SU-DHL-6 (cell line): ENCODE measurements at regions not wholly inside any gene's neighbourhood (a gene's known extent, or its start where the extent isn't known, plus 50 kb on each side); places are given as distances from the start of the nearest gene placed in this dataset.

Experiments used
- H2AFZ ChIP-seq: fragments of 200-600 bp; sonication (generic); 2 replicates; pipeline ENCODE4 v1.6.1; 2014; ENCODE audit warnings: low read depth, mild to moderate bottlenecking, moderate library complexity, mixed read lengths, antibody characterized with exemption, low read length; ENCODE audit not compliant: severe bottlenecking
- H3F3A ChIP-seq: fragments of 200-600 bp; shearing (Covaris generic); 2 replicates; pipeline ENCODE4 v1.6.0; 2016; ENCODE audit warnings: antibody characterized with exemption, mild to moderate bottlenecking; ENCODE audit not compliant: insufficient read depth
- H3K27ac ChIP-seq: fragments of 200-600 bp; sonication (generic); 2 replicates; pipeline ENCODE4 v1.5.1; 2016; ENCODE audit warnings: low read depth, mild to moderate bottlenecking, low read length, moderate library complexity, mixed read lengths
- H3K27me3 ChIP-seq: fragments of 200-600 bp; sonication (generic), shearing (Covaris generic); 2 replicates; pipeline ENCODE4 v1.6.0; 2014; ENCODE audit warnings: mild to moderate bottlenecking, low read length
- H3K36me3 ChIP-seq: fragments of 200-600 bp; sonication (generic); 2 replicates; pipeline ENCODE4 v1.6.1; 2014; ENCODE audit warnings: mild to moderate bottlenecking, low read length, mixed read lengths
- H3K4me2 ChIP-seq: fragments of 300-600, 200-600 bp; shearing (Covaris generic), sonication (generic); 2 replicates; pipeline ENCODE4 v1.6.0; 2014; ENCODE audit warnings: low read length, low read depth, mild to moderate bottlenecking; ENCODE audit not compliant: poor library complexity, severe bottlenecking
- H3K4me3 ChIP-seq: fragments of 200-600 bp; sonication (generic); 2 replicates; pipeline ENCODE4 v1.5.1; 2014; ENCODE audit warnings: antibody characterized with exemption, low read length, mild to moderate bottlenecking, mixed read lengths; ENCODE audit not compliant: insufficient read depth, poor library complexity, severe bottlenecking
- H3K79me2 ChIP-seq: fragments of 200-600 bp; sonication (generic); 2 replicates; pipeline ENCODE4 v1.6.1; 2014; ENCODE audit warnings: mild to moderate bottlenecking, low read length, moderate library complexity; ENCODE audit not compliant: insufficient read depth
- H3K9ac ChIP-seq: fragments of 200-600 bp; sonication (generic); 2 replicates; pipeline ENCODE4 v1.7.0; 2014; ENCODE audit warnings: mild to moderate bottlenecking, low read length
- H3K9me2 ChIP-seq: fragments of 200-600 bp; sonication (generic); replicated peaks from 2 replicates; pipeline ENCODE4 v1.6.1; 2014; ENCODE audit warnings: low read length; ENCODE audit not compliant: insufficient read depth
- H3K9me3 ChIP-seq: fragments of 200-600 bp; sonication (generic); 2 replicates; pipeline ENCODE4 v1.6.1; 2014; ENCODE audit warnings: low read length, mixed read lengths; ENCODE audit not compliant: insufficient read depth
- H4K20me1 ChIP-seq: fragments of 200-600 bp; sonication (generic); 2 replicates; pipeline ENCODE4 v1.6.1; 2014; ENCODE audit warnings: low read depth, mild to moderate bottlenecking, antibody characterized with exemption, low read length, moderate library complexity, mixed read lengths
- EZH2phosphoT487 ChIP-seq: fragments of 200-600 bp; sonication (generic), shearing (Covaris generic); conservative IDR thresholded peaks from 2 replicates; pipeline ENCODE4 v1.6.1; 2018; ENCODE audit warnings: mild to moderate bottlenecking, antibody characterized with exemption, low read length, moderate library complexity, mixed read lengths
- TF ChIP-seq, protein P1 (sequence below): fragments of 200-600 bp; sonication (generic); IDR thresholded peaks from one replicate; pipeline ENCODE4 v1.5.1; 2017; ENCODE audit warnings: antibody characterized with exemption, mild to moderate bottlenecking, low read length, moderate library complexity; ENCODE audit not compliant: insufficient read depth, poor library complexity, severe bottlenecking

DNA sequence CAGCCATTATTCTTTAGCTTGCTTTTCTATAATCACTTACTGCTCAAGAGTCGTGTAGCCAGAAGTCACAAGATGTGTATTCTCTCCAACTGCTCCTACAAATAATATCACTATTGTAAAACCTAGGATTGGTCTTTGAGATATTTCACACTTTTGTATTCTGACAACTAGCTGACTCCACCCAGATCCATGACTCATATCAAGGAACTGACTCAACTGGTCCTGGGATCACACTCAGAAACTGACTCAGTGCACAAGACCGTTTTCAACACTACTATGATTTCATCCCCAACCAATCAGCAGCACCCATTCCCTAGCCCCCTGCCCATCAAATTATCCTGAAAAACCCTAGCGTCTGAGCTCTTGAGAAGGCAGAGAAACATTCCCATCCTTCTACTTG is 56.5 kb upstream of the ORC5 start:
- TF ChIP-seq, protein P1, sequence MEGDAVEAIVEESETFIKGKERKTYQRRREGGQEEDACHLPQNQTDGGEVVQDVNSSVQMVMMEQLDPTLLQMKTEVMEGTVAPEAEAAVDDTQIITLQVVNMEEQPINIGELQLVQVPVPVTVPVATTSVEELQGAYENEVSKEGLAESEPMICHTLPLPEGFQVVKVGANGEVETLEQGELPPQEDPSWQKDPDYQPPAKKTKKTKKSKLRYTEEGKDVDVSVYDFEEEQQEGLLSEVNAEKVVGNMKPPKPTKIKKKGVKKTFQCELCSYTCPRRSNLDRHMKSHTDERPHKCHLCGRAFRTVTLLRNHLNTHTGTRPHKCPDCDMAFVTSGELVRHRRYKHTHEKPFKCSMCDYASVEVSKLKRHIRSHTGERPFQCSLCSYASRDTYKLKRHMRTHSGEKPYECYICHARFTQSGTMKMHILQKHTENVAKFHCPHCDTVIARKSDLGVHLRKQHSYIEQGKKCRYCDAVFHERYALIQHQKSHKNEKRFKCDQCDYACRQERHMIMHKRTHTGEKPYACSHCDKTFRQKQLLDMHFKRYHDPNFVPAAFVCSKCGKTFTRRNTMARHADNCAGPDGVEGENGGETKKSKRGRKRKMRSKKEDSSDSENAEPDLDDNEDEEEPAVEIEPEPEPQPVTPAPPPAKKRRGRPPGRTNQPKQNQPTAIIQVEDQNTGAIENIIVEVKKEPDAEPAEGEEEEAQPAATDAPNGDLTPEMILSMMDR = no peak
- TF ChIP-seq EZH2phosphoT487 = no peak
- H3K27ac ChIP-seq = no peak overlapping the region

DNA sequence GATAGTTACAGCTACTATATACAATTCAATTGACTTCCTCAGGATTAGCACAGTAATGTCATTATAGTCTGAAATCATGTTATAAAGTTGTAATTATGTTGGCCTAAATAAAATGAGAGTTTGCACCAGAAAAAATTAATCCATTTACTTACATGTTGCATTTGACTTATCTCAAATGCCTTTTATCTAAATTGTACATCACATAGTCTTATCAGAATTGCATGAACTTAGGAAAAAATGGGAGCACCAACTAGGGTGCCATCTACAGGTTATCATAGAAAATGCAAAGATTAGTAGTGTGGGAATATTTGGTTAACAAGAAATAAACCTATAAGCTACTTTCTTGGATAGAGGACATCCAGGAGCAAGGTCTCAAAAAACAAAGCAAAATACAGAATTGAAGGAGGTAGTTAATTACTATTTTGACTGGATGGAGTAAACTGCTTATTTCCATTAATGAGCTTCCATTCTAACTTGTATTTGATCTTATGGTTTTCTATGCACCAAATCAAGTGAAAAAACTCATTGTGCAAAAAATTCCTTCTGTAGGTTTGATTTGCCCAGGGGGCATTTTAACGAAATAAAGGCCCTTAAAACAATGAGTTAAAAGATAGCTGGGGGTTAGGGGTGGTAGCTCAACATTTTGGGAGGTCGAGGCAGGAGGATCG is 60.0 kb upstream of the ORC5 start:
- Histone ChIP-seq H3K9me3 (peaks cover 11% of the 10 kb centered on the region; the same call in 1 of the 2 replicates), H3K36me3 (no peaks in the 10 kb centered on the region), H3K27me3 (no peaks in the 10 kb centered on the region), H3K9me2 (no peaks in the 10 kb centered on the region), H3K4me3 (no peak overlapping the region), H3K79me2 (no peaks in the 10 kb centered on the region), H3K27ac (no peak overlapping the region), H3F3A (no peaks in the 10 kb centered on the region), H3K9ac (no peak overlapping the region), H4K20me1 (no peaks in the 10 kb centered on the region), H3K4me2 (no peak overlapping the region), H2AFZ (no peak overlapping the region)
- TF ChIP-seq, protein P1 = peak; percentile 78
- no peak for TF ChIP-seq EZH2phosphoT487

More for the DNA sequence above, 56.5 kb upstream of the ORC5 start:
- no peaks in the 10 kb centered on the region for H3F3A ChIP-seq
- H3K79me2 ChIP-seq = no peaks in the 10 kb centered on the region
- H3K9me3 ChIP-seq = peaks cover 11% of the 10 kb centered on the region; the same call in 1 of the 2 replicates
- H3K36me3 ChIP-seq = no peaks in the 10 kb centered on the region
- H3K4me2 ChIP-seq = no peak overlapping the region
- H3K4me3 ChIP-seq = no peak overlapping the region
- H3K9ac ChIP-seq = no peak overlapping the region
- H4K20me1 ChIP-seq = no peaks in the 10 kb centered on the region
- H3K9me2 ChIP-seq = no peaks in the 10 kb centered on the region
- H2AFZ ChIP-seq = no peak overlapping the region
- no peaks in the 10 kb centered on the region for H3K27me3 ChIP-seq

DNA sequence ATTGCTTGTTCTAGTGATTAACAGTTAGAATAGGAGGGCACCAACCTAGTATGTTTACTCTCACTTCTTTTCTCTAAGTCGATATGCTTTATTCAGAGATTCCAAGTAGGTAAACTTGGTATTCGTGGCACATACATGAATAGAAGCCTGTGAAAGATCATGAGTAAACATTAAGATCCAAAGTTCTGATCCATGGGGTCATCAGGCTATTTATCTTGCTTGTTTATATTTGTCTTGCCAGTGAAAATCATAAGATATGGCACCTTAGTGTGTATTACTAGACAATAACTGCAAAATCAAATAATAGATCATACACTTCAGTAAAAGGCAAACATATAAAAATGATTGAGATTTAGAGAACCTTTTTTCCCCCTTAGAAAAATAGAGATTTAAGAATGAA is 56.5 kb upstream of the LHFPL3 start:
- Histone ChIP-seq H3K27me3 (no peaks in the 10 kb centered on the region), H3K79me2 (no peaks in the 10 kb centered on the region), H3K9me3 (no peaks in the 10 kb centered on the region), H2AFZ (no peak overlapping the region), H3F3A (no peaks in the 10 kb centered on the region), H3K36me3 (no peaks in the 10 kb centered on the region), H3K4me2 (no peak overlapping the region), H4K20me1 (no peaks in the 10 kb centered on the region), H3K9ac (no peak overlapping the region), H3K4me3 (no peak overlapping the region), H3K9me2 (no peaks in the 10 kb centered on the region), H3K27ac (no peak overlapping the region)
- no peak for TF ChIP-seq EZH2phosphoT487
- TF ChIP-seq, protein P1 = no peak
